GM18858 (cell line): ENCODE measurements at regions not wholly inside any gene's neighbourhood (a gene's known extent, or its start where the extent isn't known, plus 50 kb on each side); places are given as distances from the start of the nearest gene placed in this dataset.
"Not testable (repeated sequence)": the region's sequence is repeated elsewhere in the genome, so short reads cannot be mapped to it uniquely, and the experiment has no call there.

Experiments used
- ATAC-seq: cut with Tn5 transposase; IDR thresholded peaks from one replicate; pipeline ENCODE4 v1.9.1; 2021; ENCODE audit not compliant: unreplicated experiment

GRCh38 chr12:125549171-125549570, 483.9 kb downstream of the AACS start:
- no peak for ATAC-seq

- ATAC-seq, result no peak
These were observed 484.6 kb downstream of the AACS start for GRCh38 chr12:125549836-125550235.

GRCh38 chr12:125552295-125552694, 487.1 kb downstream of the AACS start:
- no peak for ATAC-seq

- not testable (repeated sequence) for ATAC-seq
These were observed 495.8 kb downstream of the AACS start for GRCh38 chr12:125561008-125561407.

- no peak for ATAC-seq
These were observed 499.5 kb downstream of the AACS start for GRCh38 chr12:125564753-125565152.

GRCh38 chr12:125567581-125567980, 502.3 kb downstream of the AACS start:
- no peak for ATAC-seq

- ATAC-seq, result no peak
These were observed 503.1 kb downstream of the AACS start for GRCh38 chr12:125568306-125568705.

GRCh38 chr12:125573271-125573670, 508.0 kb downstream of the AACS start:
- ATAC-seq, result no peak

- no peak for ATAC-seq
These were observed 512.1 kb downstream of the AACS start for GRCh38 chr12:125577334-125577733.

- no peak for ATAC-seq
These were observed 514.7 kb downstream of the AACS start for GRCh38 chr12:125579916-125580315.

GRCh38 chr12:125583071-125583470, 517.8 kb downstream of the AACS start:
- ATAC-seq, result no peak

GRCh38 chr12:125586441-125586840, 521.2 kb downstream of the AACS start:
- no peak for ATAC-seq

- no peak for ATAC-seq
These were observed 528.0 kb downstream of the AACS start for GRCh38 chr12:125593269-125593668.

- no peak for ATAC-seq
These were observed 539.7 kb downstream of the AACS start for GRCh38 chr12:125604976-125605375.

- ATAC-seq, result no peak
These were observed 541.1 kb downstream of the AACS start for GRCh38 chr12:125606312-125606711.

- no peak for ATAC-seq
These were observed 545.1 kb downstream of the AACS start for GRCh38 chr12:125610292-125610691.

- ATAC-seq, result no peak
These were observed 545.7 kb downstream of the AACS start for GRCh38 chr12:125610971-125611370.

GRCh38 chr12:125614058-125614457, 548.8 kb downstream of the AACS start:
- no peak for ATAC-seq

- ATAC-seq, result no peak
These were observed 554.5 kb downstream of the AACS start for GRCh38 chr12:125619723-125620122.

- no peak for ATAC-seq
These were observed 568.5 kb downstream of the AACS start for GRCh38 chr12:125633686-125634085.

- ATAC-seq, result no peak
These were observed 569.6 kb downstream of the AACS start for GRCh38 chr12:125634813-125635212.

- no peak for ATAC-seq
These were observed 574.6 kb downstream of the AACS start for GRCh38 chr12:125639826-125640225.

- ATAC-seq, result no peak
These were observed 577.8 kb downstream of the AACS start for GRCh38 chr12:125643055-125643454.

GRCh38 chr12:125645724-125646123, 580.5 kb downstream of the AACS start:
- ATAC-seq, result no peak
